Kidney (tissue), 13 donors: ENCODE measurements at regions not wholly inside any gene's neighbourhood (a gene's known extent, or its start where the extent isn't known, plus 50 kb on each side); places are given as distances from the start of the nearest gene placed in this dataset.

Experiments
- DNase-seq, 5 donors: peaks; one replicate each; pipeline ENCODE4 v3.0.0-alpha.2; 2013 to 2020
- FAIRE-seq: peaks from 2 replicates; lab custom pipeline; 2012; peaks lifted over from hg19 to GRCh38; lab: Jason Lieb, UNC
- H3K27ac ChIP-seq, 2 donors: one replicate each; pipeline ENCODE4 v1.7.0; 2013; ENCODE audit warnings: low read depth in 2 of 2, low read length in 2 of 2, inconsistent platforms in 1 of 2
- H3K27me3 ChIP-seq: one replicate; pipeline ENCODE4 v1.7.1; 2013; ENCODE audit warnings: low read length, inconsistent platforms; ENCODE audit not compliant: control insufficient read depth, insufficient read depth
- H3K36me3 ChIP-seq, 3 donors: one replicate each; pipeline versions ENCODE4 v1.7.0 to v1.7.1; 2013; ENCODE audit warnings: low read length in 3 of 3, control low read depth in 1 of 3, inconsistent platforms in 1 of 3; ENCODE audit not compliant: insufficient read depth in 3 of 3, control insufficient read depth in 2 of 3
- H3K4me1 ChIP-seq, 3 donors: one replicate each; pipeline versions ENCODE4 v1.7.0 to v1.7.1; 2013; ENCODE audit warnings: low read length in 3 of 3, inconsistent platforms in 1 of 3, low read depth in 1 of 3; ENCODE audit not compliant: control insufficient read depth in 2 of 3, insufficient read depth in 2 of 3
- H3K4me3 ChIP-seq, 3 donors: one replicate each; pipeline versions ENCODE4 v1.7.0 to v1.8.1; 2013; ENCODE audit warnings: low read length in 3 of 3, control low read depth in 1 of 3, inconsistent platforms in 1 of 3
- H3K9ac ChIP-seq, 3 donors: one replicate each; pipeline versions ENCODE4 v1.7.0 to v1.7.1; 2013; ENCODE audit warnings: low read length in 3 of 3, control low read depth in 1 of 3, inconsistent platforms in 1 of 3
- H3K9me3 ChIP-seq, 3 donors: one replicate each; pipeline versions ENCODE4 v1.7.0 to v1.7.1; 2013; ENCODE audit warnings: low read length in 3 of 3, control low read depth in 1 of 3, inconsistent platforms in 1 of 3; ENCODE audit not compliant: control insufficient read depth in 2 of 3, insufficient read depth in 1 of 3
- CTCF ChIP-seq: IDR thresholded peaks from 3 replicates; pipeline ENCODE4 v1.5.1; 2012; ENCODE audit warnings: mild to moderate bottlenecking, moderate library complexity, borderline replicate concordance; ENCODE audit not compliant: insufficient read depth; ENCODE audit errors: extremely low read depth
- intact Hi-C: fragments of 100-400 bp; cut with DNase I; formaldehyde crosslinking; loops from one replicate; pipeline ENCODE4 v1.11.1; 2022
- donor health status: control.
- donor health status: control.
- donor health status: control.
- donor health status: control.
- donor health status: control.
- donor health status: DM: yes; HTN: yes; CAD: no.
- donor health status: Normal renal cell carcinoma (clear cell type).

DNA sequence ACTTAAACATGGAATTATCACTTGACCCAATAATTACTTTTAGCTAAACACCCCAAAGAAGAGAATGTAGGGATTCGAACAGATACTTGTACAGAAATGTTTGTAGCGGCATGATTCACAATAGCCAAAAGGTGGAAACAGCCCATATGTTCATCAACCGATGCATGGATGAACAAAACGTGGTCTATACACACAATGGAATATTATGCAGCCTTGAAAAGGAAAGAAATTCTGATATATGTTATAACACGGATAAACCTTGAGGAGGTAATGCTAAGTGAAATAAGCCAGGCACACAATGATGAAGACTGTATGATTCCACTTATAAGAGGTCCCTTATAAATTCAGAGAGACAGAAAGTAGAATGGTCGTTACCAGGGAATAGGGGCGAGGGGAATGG is 659.4 kb downstream of the MED13L start:
- FAIRE-seq (no peak), DNase-seq (no peak)
- Histone ChIP-seq H3K27me3 (no peaks in the 10 kb centered on the region), H3K27ac (no peak overlapping the region), H3K9me3 (peaks cover 0 to 3% (median 0%) of the 10 kb centered on the region in 3 donors), H3K9ac (no peak overlapping the region), H3K4me3 (no peak overlapping the region), H3K36me3 (no peaks in the 10 kb centered on the region), H3K4me1 (no peaks in the 10 kb centered on the region)
- no peak for TF ChIP-seq CTCF
- intact Hi-C loops: no loop called here

GRCh38 chr12:115617391-115617790 is 660.1 kb downstream of the MED13L start:
- TF ChIP-seq CTCF: no peak
- Histone ChIP-seq H3K9ac (no peak overlapping the region), H3K4me1 (no peaks in the 10 kb centered on the region), H3K9me3 (peaks cover 0 to 3% (median 0%) of the 10 kb centered on the region in 3 donors), H3K27me3 (no peaks in the 10 kb centered on the region), H3K36me3 (no peaks in the 10 kb centered on the region), H3K4me3 (no peak overlapping the region), H3K27ac (no peak overlapping the region)
- intact Hi-C loops: no loop called here
- DNase-seq (no peak), FAIRE-seq (no peak)

GRCh38 chr12:115611477-115611876 is 666.0 kb downstream of the MED13L start:
- no peak overlapping the region for H3K4me3 ChIP-seq
- no peaks in the 10 kb centered on the region for H3K36me3 ChIP-seq
- no peak overlapping the region for H3K9ac ChIP-seq
- H3K9me3 ChIP-seq: no peaks in the 10 kb centered on the region
- no peaks in the 10 kb centered on the region for H3K27me3 ChIP-seq
- intact Hi-C loops: no loop called here
- FAIRE-seq (no peak), DNase-seq (no peak)
- TF ChIP-seq CTCF: no peak
- H3K4me1 ChIP-seq: no peaks in the 10 kb centered on the region
- H3K27ac ChIP-seq: no peak overlapping the region

DNA sequence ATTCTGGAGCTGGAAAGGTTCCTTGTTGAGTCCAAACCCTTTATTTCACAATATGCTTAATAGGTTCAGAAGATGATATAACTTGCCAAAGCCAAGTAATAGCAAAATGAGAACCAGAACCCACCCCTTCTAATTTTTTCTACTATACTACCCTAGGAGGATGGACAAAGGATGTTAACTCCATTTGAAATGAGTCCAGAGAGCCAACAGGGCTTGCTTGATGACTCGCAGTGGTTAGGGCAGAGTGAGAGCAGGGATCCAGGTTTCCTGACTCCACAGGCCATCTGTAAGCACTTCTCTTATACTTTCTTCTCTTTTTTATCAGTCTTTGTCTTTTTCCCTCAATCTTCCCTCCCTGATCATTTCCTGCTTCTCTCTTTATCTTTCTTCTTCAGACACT is 668.1 kb downstream of the MED13L start:
- DNase-seq: no peak
- Histone ChIP-seq H3K4me3 (no peak overlapping the region), H3K27me3 (no peaks in the 10 kb centered on the region), H3K4me1 (no peaks in the 10 kb centered on the region), H3K9me3 (no peaks in the 10 kb centered on the region), H3K27ac (no peak overlapping the region), H3K36me3 (no peaks in the 10 kb centered on the region), H3K9ac (no peak overlapping the region)
- intact Hi-C loops: no loop called here
- no peak for TF ChIP-seq CTCF
- FAIRE-seq: no peak
